Gastroesophageal sphincter (tissue), 4 donors: ENCODE measurements at regions not wholly inside any gene's neighbourhood (a gene's known extent, or its start where the extent isn't known, plus 50 kb on each side); places are given as distances from the start of the nearest gene placed in this dataset.
"Not testable (repeated sequence)": the region's sequence is repeated elsewhere in the genome, so short reads cannot be mapped to it uniquely, and the experiment has no call there.

Experiments used
- ATAC-seq: fragments of 150-250 bp; one replicate; pipeline ENCODE4 v1.9.1; 2016; ENCODE audit warnings: mild to moderate bottlenecking, moderate library complexity
- H3K27ac ChIP-seq, 4 donors: fragments of 200-600 bp; sonication (generic) in 3 of 4; 1 replicate in 3 of 4; 2 replicates in 1 of 4; pipeline ENCODE4 v1.5.1; 2016 to 2019
- H3K27me3 ChIP-seq: fragments of 200-600 bp; sonication (generic); one replicate; pipeline ENCODE4 v1.5.1; 2019
- H3K36me3 ChIP-seq, 2 donors: fragments of 200-600 bp; sonication (generic); one replicate each; pipeline ENCODE4 v1.5.1; 2019; ENCODE audit warnings: control low read depth in 1 of 2
- H3K4me1 ChIP-seq, 3 donors: fragments of 200-600 bp; sonication (generic); 1 replicate in 2 of 3; 2 replicates in 1 of 3; pipeline ENCODE4 v1.5.1; 2016 to 2019; ENCODE audit warnings: control low read depth in 2 of 3
- H3K4me3 ChIP-seq, 2 donors: fragments of 200-600 bp; sonication (generic); one replicate each; pipeline ENCODE4 v1.5.1; 2019; ENCODE audit warnings: mild to moderate bottlenecking in 1 of 2, moderate library complexity in 1 of 2
- H3K9me3 ChIP-seq, 3 donors: fragments of 200-600 bp; sonication (generic); one replicate each; pipeline ENCODE4 v1.5.1; 2017 to 2019; ENCODE audit warnings: control low read depth in 2 of 3
- CTCF ChIP-seq, 4 experiments: fragments of 200-600 bp in 2 of 4; fragments of 450-650 bp in 2 of 4; sonication (generic) in 1 of 4; IDR thresholded peaks; one replicate each; pipeline ENCODE4 v1.5.1; 2017 to 2019; ENCODE audit warnings: antibody characterized with exemption in 4 of 4, mild to moderate bottlenecking in 2 of 4, moderate library complexity in 2 of 4
- EP300 ChIP-seq: sonication (generic); formaldehyde crosslinking; IDR thresholded peaks from one replicate; pipeline ENCODE4 v1.6.1; 2017; ENCODE audit warnings: antibody characterized with exemption, mild to moderate bottlenecking
- POLR2A ChIP-seq, 2 donors: fragments of 450-650 bp; IDR thresholded peaks; one replicate each; pipeline ENCODE4 v1.6.1; 2017; ENCODE audit warnings: antibody characterized with exemption in 2 of 2, mild to moderate bottlenecking in 2 of 2, moderate library complexity in 1 of 2
- POLR2AphosphoS5 ChIP-seq: sonication (generic); formaldehyde crosslinking; IDR thresholded peaks from one replicate; pipeline ENCODE4 v1.6.1; 2017; ENCODE audit warnings: antibody characterized with exemption
- WGBS, 2 donors: methylation state at CpG; one replicate each; pipeline ENCODE4 v1.1.5; 2018; ENCODE audit warnings: low coverage in 1 of 2; 5-methylcytosine and 5-hydroxymethylcytosine counted together

DNA sequence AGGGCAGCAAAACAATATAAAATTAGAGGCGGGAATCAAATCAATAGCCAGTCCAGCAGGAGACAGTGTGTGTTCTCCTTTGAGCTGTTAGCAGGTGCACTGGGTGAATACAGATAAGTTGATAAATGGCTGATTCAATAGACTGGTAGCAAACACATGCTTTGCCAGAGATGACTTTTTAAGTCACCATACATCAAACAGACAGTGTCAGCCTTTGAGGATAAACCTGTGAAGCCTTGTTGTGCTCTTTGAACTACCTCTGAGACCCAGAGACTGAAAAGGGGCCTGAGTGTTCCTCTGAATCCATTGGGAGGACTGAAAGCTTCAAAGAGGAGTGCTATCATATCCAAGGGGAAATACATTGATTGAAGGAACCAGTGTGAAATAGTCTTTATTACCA lies 301.9 kb downstream of the RASEF start:
- WGBS, 2 donors, result 100% methylated on average over 1 of the region's 1 CpG; no CpG with 5 or more reads in 1 of the 2 donors
- no peak overlapping the region for H3K27ac ChIP-seq
- H3K36me3 ChIP-seq, result no peaks in the 10 kb centered on the region
- ATAC-seq, result no peak
- H3K9me3 ChIP-seq, result no peaks in the 10 kb centered on the region
- H3K4me1 ChIP-seq, result no peaks in the 10 kb centered on the region
- H3K27me3 ChIP-seq, result no peaks in the 10 kb centered on the region
- H3K4me3 ChIP-seq, result no peak overlapping the region
- TF ChIP-seq CTCF (IDR thresholded peaks at IDR 0.05), result no peak
- no peak for TF ChIP-seq POLR2AphosphoS5
- no peak for TF ChIP-seq EP300
- no peak for TF ChIP-seq POLR2A (IDR thresholded peaks at IDR 0.05)

GRCh38 chr9:82761956-82762355 lies 301.0 kb downstream of the RASEF start:
- H3K36me3 ChIP-seq, result no peaks in the 10 kb centered on the region
- H3K27me3 ChIP-seq, result no peaks in the 10 kb centered on the region
- no peaks in the 10 kb centered on the region for H3K9me3 ChIP-seq
- H3K27ac ChIP-seq, result no peak overlapping the region
- no peaks in the 10 kb centered on the region for H3K4me1 ChIP-seq
- no CpG with 5 or more reads among the region's 3 CpGs for WGBS, 2 donors
- TF ChIP-seq POLR2A (IDR thresholded peaks at IDR 0.05) (no peak), EP300 (no peak), CTCF (IDR thresholded peaks at IDR 0.05) (no peak), POLR2AphosphoS5 (no peak)
- H3K4me3 ChIP-seq, result no peak overlapping the region
- ATAC-seq, result no peak

- no peaks in the 10 kb centered on the region for H3K9me3 ChIP-seq
- no peak overlapping the region for H3K27ac ChIP-seq
- no peaks in the 10 kb centered on the region for H3K4me1 ChIP-seq
- no peak for TF ChIP-seq POLR2AphosphoS5
- H3K27me3 ChIP-seq, result no peaks in the 10 kb centered on the region
- H3K4me3 ChIP-seq, result no peak overlapping the region
- 20 to 67% methylated on average over 1 to 3 of the region's 3 CpGs for WGBS, 2 donors
- no peaks in the 10 kb centered on the region for H3K36me3 ChIP-seq
- no peak for ATAC-seq
These were observed 299.3 kb downstream of the RASEF start for GRCh38 chr9:82763656-82764055.

DNA sequence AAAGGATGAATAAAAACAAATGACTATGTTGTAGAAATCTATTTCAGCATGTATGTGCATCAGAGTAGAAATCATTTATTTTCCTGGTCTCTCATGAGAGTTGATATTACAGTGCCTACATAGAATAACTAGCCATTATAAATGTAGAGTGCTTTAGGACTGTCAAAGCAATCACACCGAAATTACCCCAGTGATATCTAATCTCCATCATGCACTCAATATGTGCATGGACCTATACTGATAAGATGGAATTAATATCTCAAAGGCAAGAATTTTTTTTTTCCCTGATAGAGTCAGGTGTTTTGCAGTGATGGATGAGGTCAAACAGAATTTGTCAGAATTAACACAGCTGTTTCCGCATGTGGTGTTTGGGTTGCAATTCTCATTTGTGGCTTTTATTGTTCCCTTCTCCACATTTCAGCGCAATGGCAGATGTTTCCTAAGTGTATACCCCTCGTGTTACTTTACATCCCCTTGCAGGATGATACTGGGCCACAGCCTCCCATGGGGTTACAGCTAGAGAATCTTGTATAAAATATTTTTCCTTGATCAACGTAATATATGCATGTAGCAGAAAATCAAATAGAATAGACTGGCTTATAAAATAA lies 298.8 kb downstream of the RASEF start:
- no peaks in the 10 kb centered on the region for H3K27me3 ChIP-seq
- no peak overlapping the region for H3K27ac ChIP-seq
- H3K4me1 ChIP-seq, result no peaks in the 10 kb centered on the region
- ATAC-seq, result no peak
- no peaks in the 10 kb centered on the region for H3K36me3 ChIP-seq
- WGBS, 2 donors, result 70 to 74% methylated on average over 4 to 5 of the region's 5 CpGs
- H3K9me3 ChIP-seq, result no peaks in the 10 kb centered on the region
- H3K4me3 ChIP-seq, result no peak overlapping the region
- TF ChIP-seq POLR2A (IDR thresholded peaks at IDR 0.05), result no peak
- TF ChIP-seq EP300, result no peak
- TF ChIP-seq POLR2AphosphoS5, result no peak
- no peak for TF ChIP-seq CTCF (IDR thresholded peaks at IDR 0.05)

- H3K27me3 ChIP-seq, H3K36me3 ChIP-seq, H3K27ac ChIP-seq, H3K4me1 ChIP-seq, ATAC-seq, H3K9me3 ChIP-seq, H3K4me3 ChIP-seq: not testable (repeated sequence)
- WGBS, 2 donors, result 83 to 89% methylated on average over 13 to 14 of the region's 20 CpGs
These were observed 288.2 kb downstream of the RASEF start for GRCh38 chr9:82774707-82775231.

DNA sequence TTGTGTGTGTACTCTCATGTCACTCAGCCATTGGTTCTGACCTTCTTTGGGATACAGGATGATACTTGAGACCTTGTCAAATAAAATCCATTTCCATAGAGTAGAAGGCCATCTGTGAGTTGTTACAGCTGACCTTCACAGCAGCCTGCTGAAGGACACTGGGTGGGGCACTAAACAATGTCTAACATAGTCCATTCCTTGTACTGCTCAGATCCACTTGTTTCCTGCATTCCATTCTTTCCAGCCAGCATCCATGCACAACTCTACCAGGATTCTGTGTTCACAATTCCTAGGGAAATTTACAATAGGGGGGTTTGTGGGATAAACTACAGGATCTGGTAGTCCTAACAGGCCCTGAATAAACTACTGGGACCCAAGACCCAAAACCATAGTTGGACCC lies 286.4 kb downstream of the RASEF start:
- no peaks in the 10 kb centered on the region for H3K4me1 ChIP-seq
- ATAC-seq, result no peak
- TF ChIP-seq EP300 (no peak), POLR2AphosphoS5 (no peak), POLR2A (IDR thresholded peaks at IDR 0.05) (no peak), CTCF (IDR thresholded peaks at IDR 0.05) (no peak)

More for the DNA sequence above, 286.4 kb downstream of the RASEF start:
- Histone ChIP-seq H3K27ac (no peak overlapping the region), H3K36me3 (no peaks in the 10 kb centered on the region), H3K27me3 (no peaks in the 10 kb centered on the region), H3K9me3 (no peaks in the 10 kb centered on the region), H3K4me3 (no peak overlapping the region)
